HG03175 (cell line): ENCODE measurements at regions not wholly inside any gene's neighbourhood (a gene's known extent, or its start where the extent isn't known, plus 50 kb on each side); places are given as distances from the start of the nearest gene placed in this dataset.
"Not testable (repeated sequence)": the region's sequence is repeated elsewhere in the genome, so short reads cannot be mapped to it uniquely, and the experiment has no call there.

Source experiments
- ATAC-seq: cut with Tn5 transposase; IDR thresholded peaks from one replicate; pipeline ENCODE4 v1.9.1; 2021; ENCODE audit warnings: mild to moderate bottlenecking, moderate library complexity; ENCODE audit not compliant: unreplicated experiment

- ATAC-seq: no peak
Observed at GRCh38 chr9:29039258-29039657, 1466.0 kb upstream of the C9orf72 start.

- no peak for ATAC-seq
Observed at GRCh38 chr9:29043072-29043471, 1469.8 kb upstream of the C9orf72 start.

GRCh38 chr9:29044959-29045358 is 1471.7 kb upstream of the C9orf72 start:
- no peak for ATAC-seq

GRCh38 chr9:29060041-29060440 is 1486.8 kb upstream of the C9orf72 start:
- no peak for ATAC-seq

GRCh38 chr9:29062446-29062845 is 1489.2 kb upstream of the C9orf72 start:
- ATAC-seq: no peak

GRCh38 chr9:29063031-29063430 is 1489.8 kb upstream of the C9orf72 start:
- ATAC-seq: no peak

- no peak for ATAC-seq
Observed at GRCh38 chr9:29066141-29066640, 1492.9 kb upstream of the C9orf72 start.

- ATAC-seq: no peak
Observed at GRCh38 chr9:29068461-29068860, 1495.2 kb upstream of the C9orf72 start.

GRCh38 chr9:29069376-29069775 is 1496.1 kb upstream of the C9orf72 start:
- ATAC-seq: no peak

GRCh38 chr9:29078063-29078666 is 1504.9 kb upstream of the C9orf72 start:
- no peak for ATAC-seq

GRCh38 chr9:29100762-29101161 is 1527.5 kb upstream of the C9orf72 start:
- no peak for ATAC-seq

GRCh38 chr9:29104166-29104565 is 1530.9 kb upstream of the C9orf72 start:
- ATAC-seq: not testable (repeated sequence)

- ATAC-seq: no peak
Observed at GRCh38 chr9:29118555-29118954, 1545.3 kb upstream of the C9orf72 start.

GRCh38 chr9:29126783-29127182 is 1553.5 kb upstream of the C9orf72 start:
- ATAC-seq: no peak

- ATAC-seq: no peak
Observed at GRCh38 chr9:29129763-29130162, 1556.5 kb upstream of the C9orf72 start.

- ATAC-seq: no peak
Observed at GRCh38 chr9:29144476-29144875, 1571.2 kb upstream of the C9orf72 start.

GRCh38 chr9:29150606-29151005 is 1577.3 kb upstream of the C9orf72 start:
- no peak for ATAC-seq

GRCh38 chr9:29160763-29161353 is 1587.6 kb upstream of the C9orf72 start:
- ATAC-seq: no peak

- no peak for ATAC-seq
Observed at GRCh38 chr9:29174136-29174535, 1600.9 kb upstream of the C9orf72 start.

GRCh38 chr9:29176231-29176630 is 1603.0 kb upstream of the C9orf72 start:
- ATAC-seq: no peak

- ATAC-seq: no peak
Observed at GRCh38 chr9:29176786-29177185, 1603.5 kb upstream of the C9orf72 start.

- no peak for ATAC-seq
Observed at GRCh38 chr9:29183971-29184370, 1610.7 kb upstream of the C9orf72 start.

GRCh38 chr9:29188771-29189170 is 1615.5 kb upstream of the C9orf72 start:
- ATAC-seq: not testable (repeated sequence)
